GM19438 (cell line): ENCODE measurements at regions not wholly inside any gene's neighbourhood (a gene's known extent, or its start where the extent isn't known, plus 50 kb on each side); places are given as distances from the start of the nearest gene placed in this dataset.

Source experiments
- ATAC-seq: cut with Tn5 transposase; IDR thresholded peaks from one replicate; pipeline ENCODE4 v1.9.1; 2021; ENCODE audit warnings: low read depth; ENCODE audit not compliant: unreplicated experiment

DNA sequence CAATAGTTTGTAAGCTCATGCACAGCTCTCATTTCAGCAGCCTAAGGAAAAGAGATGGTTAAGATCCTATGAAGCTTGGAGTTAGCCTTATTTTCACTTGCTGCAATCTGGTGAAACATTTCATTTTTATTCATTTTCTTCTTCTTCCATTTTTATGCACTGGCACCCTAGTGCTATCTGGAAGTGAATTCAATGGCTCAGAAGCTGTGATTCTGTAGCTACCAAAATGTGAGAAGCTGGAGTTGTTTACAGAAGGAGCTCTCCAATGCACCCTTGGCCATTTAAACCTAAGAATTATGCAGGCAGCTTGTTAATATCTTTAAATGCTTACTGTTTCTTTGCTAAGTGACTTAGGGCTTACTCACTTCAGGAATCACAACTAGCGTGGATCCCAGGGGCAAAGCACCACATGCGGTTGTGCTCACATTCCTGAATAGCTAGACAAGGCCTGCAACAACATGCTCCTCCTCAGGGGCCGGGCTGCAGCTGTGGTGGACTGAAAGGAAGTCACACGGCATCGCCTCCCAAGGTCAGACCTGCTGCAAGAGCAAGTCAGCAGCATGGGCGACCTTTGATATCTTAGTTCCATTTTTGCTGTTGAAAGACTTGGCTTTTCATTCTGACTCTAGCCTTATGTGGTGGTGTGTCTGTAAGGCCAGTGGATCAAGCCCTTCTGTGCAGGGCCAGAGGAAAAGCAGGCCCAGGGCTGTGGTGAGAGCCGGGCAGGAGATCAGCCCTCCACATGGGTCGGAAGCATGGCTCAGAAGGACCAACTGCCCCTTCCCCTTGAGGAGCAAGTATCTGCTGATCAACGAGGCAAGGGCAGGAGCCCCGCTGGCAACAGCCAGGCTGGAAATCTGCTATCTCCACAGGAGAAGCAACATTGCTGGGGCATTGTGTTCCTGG is 91.9 kb upstream of the MBL2 start:
- ATAC-seq: peak; percentile 73

GRCh38 chr10:52858722-52859121 is 86.1 kb upstream of the MBL2 start:
- no peak for ATAC-seq

DNA sequence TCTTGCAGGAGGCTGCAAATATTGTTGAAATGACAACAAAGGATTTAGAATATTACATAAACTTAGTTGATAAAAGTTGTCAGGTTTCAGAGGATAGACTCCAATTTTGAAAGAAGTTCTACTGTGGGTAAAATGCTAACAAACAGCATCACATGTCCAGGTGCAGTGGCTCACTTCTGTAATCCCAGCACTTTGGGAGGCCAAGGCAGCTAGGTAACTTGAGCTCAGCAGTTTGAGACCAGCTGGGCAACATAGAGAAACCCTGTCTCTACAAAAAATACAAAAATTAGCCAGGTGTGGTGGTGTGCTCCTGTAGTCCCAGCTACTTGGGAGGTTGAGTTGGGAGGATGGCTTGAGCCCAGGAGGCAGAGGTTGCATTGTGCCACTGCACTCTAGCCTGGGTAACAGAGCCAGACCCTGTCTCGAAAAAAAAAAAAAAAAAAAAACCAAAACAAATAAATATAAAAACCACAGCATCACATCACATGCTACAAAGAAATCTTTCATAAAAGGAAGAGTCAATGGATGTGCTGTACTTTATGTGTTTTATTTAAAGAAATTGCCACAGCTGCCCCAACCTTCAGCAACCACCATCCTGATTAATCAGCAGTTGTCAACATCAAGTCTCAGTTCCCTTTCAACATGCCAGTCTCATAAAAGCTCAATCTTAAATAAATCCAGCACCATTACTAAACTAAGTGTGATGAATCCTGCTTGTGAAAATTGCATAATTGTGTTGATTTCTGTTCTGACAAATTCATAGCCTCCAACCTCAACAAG is 83.2 kb upstream of the MBL2 start:
- no peak for ATAC-seq

- ATAC-seq: peak; percentile 81
Measured at GRCh38 chr10:52853704-52854103, 81.1 kb upstream of the MBL2 start.

DNA sequence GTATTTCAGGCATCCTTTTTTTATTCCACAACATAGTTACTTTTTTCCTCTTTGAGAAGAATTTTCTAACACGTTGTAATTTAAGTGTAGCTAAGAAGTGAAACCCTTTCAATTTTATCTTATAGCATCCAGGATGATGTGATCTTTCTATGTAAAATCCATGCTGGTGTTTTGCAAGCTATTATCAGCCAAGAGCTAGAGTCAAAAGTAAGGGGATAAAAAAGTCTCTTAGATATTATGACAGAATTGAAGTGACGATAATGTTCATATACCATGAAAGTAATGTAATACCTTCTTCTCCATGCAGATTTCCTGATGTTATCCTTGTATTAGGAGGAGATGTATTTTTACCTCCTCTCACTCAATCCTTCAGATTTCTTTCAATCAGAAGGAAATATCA is 64.2 kb upstream of the MBL2 start:
- no peak for ATAC-seq
